Inflammatory macrophage (primary cell): ENCODE measurements at regions not wholly inside any gene's neighbourhood (a gene's known extent, or its start where the extent isn't known, plus 50 kb on each side); places are given as distances from the start of the nearest gene placed in this dataset.
A peak's percentile ranks its signal among the peaks of the same experiment; 100 is the strongest.
"Not testable (repeated sequence)": the region's sequence is repeated elsewhere in the genome, so short reads cannot be mapped to it uniquely, and the experiment has no call there.

ENCODE experiments used
- DNase-seq, 2 donors: peaks; one replicate each; pipeline ENCODE4 v3.0.0-alpha.2; 2020 to 2022

DNA sequence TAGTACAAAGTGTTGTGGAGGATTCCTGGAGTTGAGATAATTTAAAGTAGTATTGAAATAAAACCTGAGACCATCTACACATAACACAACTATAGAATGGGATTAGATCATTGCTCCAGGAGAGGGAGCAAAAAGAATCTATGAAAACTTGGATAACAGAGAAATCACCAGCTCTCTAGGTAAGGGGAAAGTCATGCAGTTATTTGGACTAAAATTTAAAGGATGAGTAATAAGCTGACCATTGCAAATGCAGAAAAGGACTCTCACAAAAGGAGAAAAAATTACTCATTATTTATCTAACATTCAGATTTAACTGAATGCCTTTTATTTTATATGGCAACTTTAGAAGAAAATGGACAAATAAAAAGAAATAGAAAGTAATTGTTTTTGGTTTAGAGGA, 1399.8 kb upstream of the ACVR2A start:
- DNase-seq = no peak

DNA sequence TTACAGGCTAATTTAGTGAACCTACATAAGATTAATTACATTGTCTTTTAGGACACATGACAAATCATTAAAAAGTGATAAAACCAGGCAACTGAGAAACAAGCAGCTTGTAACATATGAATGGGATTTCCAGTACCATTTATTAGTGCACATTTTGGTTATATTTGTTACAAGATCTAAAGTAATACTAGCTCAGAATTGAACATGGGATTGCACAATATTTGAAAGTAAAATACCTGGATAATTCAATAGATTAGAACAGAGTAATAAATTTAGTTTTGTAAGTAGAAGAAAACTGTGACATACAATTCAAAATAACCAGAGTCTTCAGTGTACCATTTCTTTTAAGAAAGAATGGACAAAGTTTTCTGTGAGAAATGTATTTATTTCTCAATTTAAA, 1400.7 kb upstream of the ACVR2A start:
- DNase-seq = no peak

DNA sequence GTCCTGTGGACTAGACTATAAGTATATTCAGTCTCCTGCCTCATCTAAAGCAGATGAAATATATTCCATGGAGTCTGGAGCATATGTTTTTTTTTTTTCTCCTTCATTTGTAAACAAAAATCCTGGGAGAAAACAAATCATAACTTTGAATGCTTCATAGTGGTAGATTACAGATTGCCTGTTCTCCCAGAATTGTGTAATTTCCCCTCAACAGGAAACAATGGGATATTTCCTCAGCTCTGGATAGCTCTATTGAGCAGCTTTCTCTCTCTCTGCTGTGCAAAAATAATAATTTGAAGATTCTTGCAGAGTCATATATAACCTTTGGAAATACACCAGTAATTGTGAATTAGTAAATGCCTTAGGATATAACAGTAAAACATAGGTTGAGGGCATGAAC, 1406.6 kb upstream of the ACVR2A start:
- DNase-seq = no peak

DNA sequence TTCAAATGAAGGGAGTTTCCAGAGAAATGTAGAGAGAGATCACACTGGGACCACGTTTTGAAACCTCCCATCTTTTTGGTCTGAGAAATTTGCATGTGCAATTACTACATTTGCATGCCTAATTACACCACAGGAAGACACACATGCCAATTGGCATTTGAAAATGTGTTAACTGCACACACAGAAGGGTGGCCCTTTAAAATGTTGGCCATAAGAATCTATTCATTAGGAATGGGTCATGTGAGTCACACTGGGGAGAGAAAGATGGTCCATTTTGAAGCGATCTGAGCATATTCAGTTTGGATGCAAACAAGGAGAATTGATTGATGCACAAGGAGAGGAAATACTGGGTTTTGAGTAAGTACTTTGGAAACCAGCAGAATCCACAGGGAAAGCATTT, 1407.1 kb upstream of the ACVR2A start:
- DNase-seq = no peak

DNA sequence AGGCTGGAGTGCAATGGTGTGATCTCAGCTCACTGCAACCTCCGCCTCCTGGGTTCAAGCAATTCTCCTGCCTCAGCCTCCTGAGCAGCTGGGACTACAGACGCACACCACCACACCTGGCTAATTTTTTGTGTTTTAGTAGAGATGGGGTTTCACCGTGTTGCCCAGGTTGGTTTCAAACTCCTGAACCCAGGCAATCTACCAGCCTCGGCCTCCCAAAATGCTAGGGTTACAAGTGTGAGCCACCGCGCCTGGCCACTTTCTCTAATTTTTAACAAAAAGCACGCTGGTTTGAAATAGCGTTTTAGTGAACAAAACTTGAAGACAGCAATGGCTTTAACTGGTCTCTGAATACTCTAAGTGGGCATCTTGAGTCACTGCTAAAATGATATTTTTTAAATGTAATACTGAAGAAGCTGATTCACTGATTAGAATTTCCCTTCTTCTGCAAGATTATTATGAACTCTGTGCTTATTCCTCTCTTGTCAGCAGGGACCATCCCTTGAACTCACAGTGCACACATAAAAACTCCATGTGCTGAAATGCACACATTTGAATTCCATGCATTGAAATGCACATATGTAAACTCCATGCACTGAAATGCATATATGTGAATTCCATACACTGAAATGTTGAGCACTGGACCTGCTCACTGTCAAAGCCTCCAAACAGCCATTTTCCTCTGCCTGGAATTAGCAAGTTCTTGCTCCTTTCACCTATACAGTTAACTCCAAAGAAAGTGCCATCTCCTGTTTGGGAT, 1411.5 kb upstream of the ACVR2A start:
- DNase-seq = no peak

DNA sequence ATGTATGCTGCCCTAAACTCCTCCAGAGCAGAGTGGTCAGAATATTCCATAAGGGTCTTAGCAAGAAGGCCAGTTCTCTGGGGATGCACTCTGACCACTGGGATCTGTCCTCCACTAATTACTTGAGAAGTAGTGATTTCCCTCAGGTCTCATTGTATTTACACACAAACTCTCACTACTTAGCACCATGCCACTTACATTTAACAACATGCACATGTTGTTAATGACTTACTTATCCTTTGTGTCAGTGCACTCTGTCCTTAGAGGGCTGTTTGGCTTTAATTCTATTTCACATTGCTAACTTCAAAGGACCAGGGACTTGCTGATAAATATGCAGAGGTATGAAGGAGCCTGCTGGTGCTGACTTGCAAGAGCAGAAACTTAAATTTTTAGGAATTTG, 1415.5 kb upstream of the ACVR2A start:
- no peak for DNase-seq

DNA sequence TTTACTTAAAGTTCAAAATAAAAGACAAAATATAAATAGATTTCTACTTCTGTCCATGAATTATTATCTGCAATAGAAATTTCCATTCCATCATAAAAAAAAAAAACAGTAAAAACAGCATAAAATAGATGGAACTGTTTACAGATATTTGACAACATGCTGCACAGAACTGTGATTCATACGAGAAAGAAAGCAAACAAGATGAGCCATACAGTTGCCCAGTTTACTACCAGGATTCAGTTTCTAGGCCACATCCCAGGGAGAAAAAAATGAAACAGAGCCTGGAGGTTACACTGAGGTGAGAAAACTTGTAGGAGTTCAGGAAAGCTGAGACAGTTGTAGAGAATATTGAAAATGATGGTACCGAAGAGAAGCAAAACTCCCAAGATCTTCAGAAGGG, 1426.9 kb upstream of the ACVR2A start:
- no peak for DNase-seq

DNA sequence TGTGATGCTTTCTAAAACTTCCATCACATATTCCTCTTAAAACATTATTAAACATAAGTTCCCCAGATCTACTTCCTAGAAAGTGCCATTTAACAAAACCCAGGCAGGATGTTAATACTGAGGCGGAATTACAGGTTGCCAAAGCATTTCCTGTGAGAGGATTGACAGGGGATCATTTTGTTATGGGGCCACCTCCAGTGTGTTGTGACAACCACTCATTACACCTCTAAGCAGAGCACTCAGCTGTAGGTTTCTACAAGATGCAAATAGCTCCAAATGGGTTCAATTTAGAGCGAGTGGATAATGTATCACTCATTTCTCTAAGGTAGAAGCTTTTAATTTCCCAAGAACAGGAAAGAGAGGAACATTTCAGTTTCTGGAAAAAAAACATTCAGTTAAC, 1429.5 kb upstream of the ACVR2A start:
- no peak for DNase-seq

DNA sequence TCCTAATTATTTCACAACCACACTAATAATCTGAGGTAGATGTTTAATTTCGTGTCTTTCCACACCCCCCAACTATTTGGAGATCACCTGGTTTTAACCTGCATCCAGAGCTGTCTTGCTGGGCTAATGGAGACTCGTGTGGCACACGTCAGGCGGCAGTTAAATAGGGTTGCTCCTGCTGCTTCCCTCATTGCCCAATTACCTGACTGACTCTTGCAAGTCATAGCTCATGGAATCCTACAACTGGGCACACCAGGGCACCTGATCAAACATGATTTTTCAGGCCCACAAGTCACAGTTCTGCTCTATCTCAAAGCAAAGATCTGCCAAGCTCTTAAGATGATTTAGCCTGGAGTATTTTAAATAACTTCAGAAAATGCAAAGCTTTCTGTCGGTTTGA, 1430.4 kb upstream of the ACVR2A start:
- DNase-seq = no peak

DNA sequence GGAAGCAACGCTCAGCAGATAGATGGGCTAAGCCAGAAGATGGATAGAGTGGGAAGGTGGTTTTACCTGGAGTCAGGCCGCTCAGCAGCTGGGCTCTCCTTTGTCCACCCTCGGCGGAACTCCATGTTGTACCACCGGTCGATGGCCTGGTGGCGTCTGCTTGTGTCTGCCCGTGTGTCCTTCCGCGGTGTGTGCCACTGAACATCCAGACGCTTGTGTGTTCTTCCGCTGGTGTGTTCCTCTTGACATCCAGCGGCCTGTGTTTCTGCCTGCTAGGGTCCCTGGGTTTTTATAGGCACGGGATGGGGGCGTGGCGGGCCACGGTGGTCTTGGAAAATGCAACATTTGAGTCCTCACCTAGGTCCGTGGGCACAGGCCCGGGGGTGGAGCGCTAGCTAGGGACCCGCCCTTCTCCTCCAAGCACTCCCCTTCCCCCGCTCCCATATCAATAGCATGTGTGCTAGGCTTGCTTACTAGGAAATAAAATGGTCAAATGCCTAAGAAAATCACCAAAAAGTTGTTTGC, 1431.7 kb upstream of the ACVR2A start:
- no peak for DNase-seq

DNA sequence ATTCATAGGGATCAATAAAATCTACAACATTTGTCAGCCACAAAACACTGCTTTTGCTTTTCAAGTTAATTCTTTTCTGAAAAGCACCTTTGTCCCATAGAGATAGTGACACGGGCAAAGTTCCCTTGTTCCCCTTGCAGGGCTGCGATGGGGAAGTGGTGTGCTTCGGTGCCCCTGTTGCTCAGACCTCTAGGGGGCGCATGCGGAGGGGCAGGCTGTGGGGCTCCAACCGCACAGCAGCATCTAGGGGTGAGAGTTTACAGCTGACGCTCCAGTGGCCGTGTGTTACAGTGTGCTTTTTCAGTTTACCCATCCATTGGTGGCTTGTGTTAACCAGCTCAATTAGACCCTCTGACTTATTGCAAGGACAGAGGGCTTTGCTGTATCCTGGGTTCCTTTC, 1432.2 kb upstream of the ACVR2A start:
- DNase-seq = no peak

DNA sequence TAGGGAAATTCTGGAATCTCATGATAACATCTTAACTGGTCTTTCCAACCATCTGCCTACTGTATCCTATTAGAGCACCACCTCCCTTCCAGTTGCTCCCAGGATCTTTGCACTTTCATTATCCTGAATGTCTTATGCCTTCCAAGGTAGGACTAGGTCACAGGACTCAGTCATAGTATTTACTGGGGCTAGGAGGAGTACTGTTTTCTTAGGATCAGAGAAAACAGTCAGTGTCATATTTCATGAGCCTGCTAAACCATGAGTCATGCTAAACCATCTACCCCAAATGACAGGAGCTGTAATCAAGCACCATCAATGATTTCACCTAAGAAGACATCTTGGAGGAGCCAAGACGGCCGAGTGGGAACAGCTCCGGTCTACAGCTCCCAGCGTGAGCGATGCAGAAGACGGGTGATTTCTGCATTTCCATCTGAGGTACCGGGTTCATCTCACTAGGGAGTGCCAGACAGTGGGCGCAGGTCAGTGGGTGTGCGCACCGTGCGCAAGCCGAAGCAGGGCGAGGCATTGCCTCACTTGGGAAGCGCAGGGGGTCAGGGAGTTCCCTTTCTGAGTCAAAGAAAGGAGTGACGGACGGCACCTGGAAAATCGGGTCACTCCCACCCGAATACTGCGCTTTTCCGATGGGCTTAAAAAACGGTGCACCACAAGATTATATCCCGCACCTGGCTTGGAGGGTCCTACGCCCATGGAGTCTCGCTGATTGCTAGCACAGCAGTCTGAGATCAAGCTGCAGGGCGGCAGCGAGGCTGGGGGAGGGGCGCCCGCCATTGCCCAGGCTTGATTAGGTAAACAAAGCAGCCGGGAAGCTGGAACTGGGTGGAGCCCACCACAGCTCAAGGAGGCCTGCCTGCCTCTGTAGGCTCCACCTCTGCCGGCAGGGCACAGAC, 1439.2 kb upstream of the ACVR2A start:
- not testable (repeated sequence) for DNase-seq

DNA sequence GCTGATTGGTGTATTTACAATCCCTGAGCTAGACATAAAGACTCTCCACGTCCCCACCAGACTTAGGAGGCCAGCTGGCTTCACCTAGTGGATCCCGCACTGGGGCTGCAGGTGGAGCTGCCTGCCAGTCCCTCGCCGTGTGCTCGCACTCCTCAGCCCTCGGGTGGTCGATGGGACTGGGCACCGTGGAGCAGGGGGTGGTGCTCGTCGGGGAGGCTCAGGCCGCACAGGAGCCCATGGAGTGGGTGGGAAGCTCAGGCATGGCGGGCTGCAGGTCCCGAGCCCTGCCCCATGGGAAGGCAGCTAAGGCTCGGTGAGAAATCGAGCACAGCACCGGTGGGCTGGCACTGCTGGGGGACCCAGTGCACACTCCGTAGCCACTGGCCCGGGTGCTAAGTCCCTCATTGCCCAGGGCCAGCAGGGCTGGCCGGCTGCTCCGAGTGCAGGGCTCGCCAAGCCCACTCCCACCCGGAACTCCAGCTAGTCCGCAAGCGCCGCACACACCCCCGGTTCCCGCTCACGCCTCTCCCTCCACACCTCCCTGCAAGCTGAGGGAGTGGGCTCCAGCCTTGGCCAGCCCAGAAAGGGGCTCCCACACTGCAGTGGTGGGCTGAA, 1441.2 kb upstream of the ACVR2A start:
- not testable (repeated sequence) for DNase-seq

DNA sequence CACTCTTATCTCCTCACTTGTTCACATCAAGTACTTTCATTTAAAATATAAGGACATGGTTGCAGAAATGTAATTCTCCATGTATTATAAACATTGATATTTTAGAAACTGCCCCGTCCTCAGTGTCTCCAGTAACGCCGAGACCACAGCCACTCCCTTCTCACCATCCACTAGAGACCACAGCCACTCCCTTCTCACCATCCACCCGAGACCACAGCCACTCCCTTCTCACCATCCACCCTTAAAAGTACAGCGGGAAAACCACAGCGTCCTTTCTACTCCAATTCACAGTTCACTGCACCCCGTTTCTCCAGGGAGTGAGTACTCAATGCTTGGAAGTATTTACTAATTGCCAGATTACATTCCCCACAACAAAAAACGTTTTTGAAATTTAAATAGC, 1452.2 kb upstream of the ACVR2A start:
- DNase-seq = no peak

DNA sequence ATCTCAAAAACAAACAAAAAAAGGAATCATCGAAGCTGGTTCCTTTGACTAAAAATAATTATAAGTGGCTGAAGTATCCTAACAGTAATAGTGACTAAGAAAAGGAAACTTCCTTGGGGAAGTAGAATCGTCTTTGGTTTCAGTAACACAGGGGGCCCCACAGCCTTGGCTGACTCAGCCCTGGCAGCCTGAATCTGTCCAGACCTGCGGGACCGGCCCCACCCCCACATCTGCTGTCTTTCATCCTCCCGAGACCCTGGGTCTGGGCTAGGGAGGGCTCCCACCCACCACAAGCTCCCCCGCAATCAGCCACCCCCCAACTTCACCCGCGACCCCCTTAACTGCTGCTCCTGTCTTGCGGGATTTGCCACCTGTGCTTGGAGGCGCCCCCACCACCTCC, 1452.6 kb upstream of the ACVR2A start:
- DNase-seq = no peak

DNA sequence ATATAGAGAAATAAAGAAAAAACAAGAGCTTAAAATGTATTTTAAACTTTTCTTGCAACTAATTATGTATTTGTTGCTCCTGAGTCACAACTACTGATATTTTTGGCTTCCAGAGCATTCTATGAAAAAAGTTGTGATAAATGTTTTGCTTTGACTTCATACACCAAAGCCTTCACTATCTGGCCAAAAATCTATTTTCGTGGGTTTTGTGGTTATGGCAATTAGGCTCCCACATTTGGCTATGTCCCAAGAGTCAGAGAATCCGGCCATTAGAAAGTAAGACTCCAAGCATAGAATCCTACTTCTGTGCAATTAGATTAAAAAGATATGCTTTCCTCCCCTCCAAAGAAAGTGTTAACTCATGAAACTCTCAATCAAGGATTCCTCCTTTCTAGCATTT, 1456.1 kb upstream of the ACVR2A start:
- no peak for DNase-seq

DNA sequence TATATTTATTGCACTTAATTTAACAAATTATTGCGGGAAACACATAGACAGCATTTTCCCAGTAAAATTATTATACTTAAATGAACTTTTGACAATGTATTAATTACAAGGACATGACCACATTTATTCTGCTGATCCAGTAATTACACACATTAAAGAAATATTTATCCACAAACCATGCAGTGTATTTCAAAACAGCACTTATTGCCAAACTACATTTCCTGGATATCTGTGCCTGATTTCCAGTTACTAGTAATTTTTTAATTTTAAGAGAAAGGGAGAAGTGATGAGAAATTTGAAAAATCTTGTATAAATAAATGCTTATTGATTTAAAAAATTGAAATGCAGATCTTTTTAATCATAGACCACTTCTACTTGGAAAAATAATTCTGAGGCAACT, 1458.7 kb upstream of the ACVR2A start:
- peak in 1 of 2 donors; percentile 21 for DNase-seq

DNA sequence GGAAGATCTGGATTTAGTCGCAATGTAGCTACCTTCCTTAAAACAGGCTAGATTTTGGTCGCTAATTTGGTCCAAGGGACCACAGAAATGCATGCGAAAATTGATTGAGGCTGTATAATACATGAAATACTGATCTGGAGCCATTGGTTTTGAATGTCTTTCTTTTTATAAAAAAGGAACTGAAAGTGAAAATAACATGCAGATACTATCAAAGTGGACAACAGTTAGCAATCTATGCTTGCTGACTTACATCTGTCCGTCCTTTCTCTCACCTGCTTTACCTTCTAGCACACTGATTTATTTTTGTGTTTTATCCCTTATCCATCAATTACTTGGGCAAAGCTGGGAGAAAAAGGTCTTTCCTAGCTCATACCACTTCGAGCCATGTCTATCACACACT, 1459.8 kb upstream of the ACVR2A start:
- no peak for DNase-seq

DNA sequence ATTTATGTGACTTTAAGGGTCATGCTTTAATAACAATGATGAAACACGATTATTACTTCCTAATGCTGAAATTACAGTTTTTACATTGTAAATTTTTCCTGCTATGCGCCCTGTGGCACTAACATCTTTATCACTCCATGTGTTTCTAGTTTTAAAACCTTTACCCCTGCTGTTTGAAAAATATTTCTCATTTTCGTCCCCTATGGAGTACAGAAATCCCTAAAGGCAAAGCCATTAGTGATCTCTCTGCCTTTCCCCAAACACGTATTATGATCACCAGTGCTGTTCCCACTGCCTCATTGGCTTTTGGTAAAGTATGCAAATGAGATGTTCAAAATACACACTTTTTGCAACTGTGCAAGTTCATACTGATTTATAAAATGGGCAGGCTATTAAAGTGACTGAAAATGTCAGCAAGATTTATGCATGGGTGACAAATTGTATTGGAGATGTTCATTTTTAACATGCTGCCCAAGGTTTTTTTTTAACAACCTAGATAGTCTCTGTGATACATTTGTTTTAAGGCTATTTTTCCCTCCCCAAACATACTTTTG, 1468.2 kb upstream of the ACVR2A start:
- DNase-seq = no peak

DNA sequence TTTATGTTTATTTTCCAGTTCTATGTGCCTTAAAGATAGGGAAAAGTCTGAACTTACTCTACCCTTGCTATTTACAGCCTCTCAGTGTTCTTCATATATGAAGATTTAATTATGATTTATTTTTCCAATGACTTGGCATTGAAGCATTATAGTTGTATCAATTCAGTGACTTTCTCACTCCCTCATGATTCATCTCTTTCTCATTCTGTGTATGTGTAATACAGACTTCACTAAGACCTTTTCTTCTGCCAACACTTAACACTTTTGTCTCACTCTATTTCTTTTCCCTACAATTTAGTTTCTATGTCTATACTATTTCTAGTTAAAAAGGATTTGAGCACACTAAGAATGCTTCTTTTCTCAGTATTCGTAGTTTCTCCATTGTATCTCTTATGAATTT, 1470.3 kb upstream of the ACVR2A start:
- DNase-seq = no peak

DNA sequence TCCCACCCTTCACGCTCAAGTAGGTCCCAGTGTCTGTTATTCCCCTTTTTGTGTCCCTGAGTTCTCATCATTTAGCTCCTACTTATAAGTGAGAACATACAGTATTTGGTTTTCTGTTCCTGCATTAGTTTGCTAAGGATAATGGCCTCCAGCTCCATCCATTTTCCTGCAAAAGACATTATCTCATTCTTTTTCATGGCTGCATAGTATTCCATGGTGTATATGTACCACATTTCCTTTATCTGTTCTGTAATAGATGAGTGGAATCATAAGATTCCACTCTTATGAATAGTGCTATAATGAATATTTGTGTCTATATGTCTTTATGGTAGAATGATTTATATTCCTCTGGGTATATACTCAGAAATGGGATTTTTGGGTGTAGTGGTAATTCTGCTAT, 1473.5 kb upstream of the ACVR2A start:
- not testable (repeated sequence) for DNase-seq

DNA sequence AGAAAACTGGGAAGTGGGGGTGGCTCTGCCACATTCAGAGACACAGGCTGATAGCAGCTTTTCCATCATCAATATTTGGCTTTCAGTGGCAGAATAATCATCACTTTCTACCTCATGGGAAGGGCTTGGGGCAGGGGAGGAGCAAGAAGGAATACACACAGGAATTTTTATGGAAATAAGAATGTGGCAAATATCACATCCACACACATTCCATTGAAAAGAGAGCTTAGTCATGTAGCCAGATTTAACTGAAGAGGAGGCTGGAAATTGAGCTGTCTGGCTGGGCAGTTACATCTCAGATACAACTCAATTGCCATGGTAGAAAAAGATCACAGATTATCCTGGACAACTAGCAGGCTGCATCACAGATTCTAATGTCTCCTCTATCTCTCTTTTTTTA, 1474.0 kb upstream of the ACVR2A start:
- DNase-seq = no peak

DNA sequence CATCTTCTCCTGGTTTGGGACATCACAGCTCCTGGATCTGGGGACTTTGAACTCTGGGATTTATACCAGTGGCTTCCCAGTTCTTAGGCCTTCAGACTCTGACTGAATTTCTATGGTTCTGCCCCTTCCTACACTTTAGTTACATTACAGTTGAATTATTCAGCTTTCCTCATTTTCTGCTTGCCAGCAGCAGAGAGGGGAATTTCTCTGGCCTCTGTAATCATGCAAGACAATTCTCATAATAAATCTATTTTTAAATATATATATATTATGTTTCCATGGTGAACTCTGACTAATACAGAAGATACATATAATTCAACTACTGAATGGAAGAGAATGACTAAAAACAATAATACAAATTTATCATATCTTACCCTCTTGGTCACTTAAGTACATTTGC, 1478.6 kb upstream of the ACVR2A start:
- DNase-seq = no peak
